ENCODE measurements at regions not wholly inside any gene's neighbourhood (a gene's known extent, or its start where the extent isn't known, plus 50 kb on each side); places are given as distances from the start of the nearest gene placed in this dataset.

GRCh38 chr6:1094306-1094705, 217.6 kb upstream of the FOXQ1 start:
- TF ChIP-seq CTCF (IDR thresholded peaks at IDR 0.05; ENCODE audit: low read depth, low read length) (no peak), EZH2phosphoT487 (IDR thresholded peaks at IDR 0.05; ENCODE audit: low read depth) (no peak)
